ENCODE measurements at regions not wholly inside any gene's neighbourhood (a gene's known extent, or its start where the extent isn't known, plus 50 kb on each side); places are given as distances from the start of the nearest gene placed in this dataset.

DNA sequence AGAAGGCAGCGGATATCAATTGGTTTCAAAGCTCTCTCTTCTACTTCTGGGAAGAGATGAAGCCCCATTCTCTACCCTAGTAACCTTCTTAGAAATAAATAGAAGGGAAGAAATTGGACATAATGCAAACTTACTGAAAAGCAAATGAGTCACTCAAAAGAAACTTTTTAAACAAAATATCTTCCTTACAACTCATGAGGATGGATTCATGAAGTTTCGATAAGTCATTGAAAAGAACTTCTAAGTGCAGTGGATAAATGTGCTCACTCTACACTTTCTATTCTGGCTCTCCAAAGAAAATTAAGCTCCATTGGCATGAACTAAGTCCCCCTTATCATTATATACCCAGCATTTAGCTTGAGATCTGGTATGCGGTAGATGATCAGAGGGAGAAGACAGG, 899.5 kb downstream of the RPS29 start:
- no peak for DNase-seq (ENCODE audit: low read depth, low spot score)
- Mint-ChIP-seq H3K36me3 (ENCODE audit: low read depth) (no peaks in the 10 kb centered on the region), H3K27ac (ENCODE audit: unreplicated experiment) (no peak overlapping the region), H3K4me1 (no peaks in the 10 kb centered on the region), H3K4me3 (no peak overlapping the region), H3K9me3 (no peaks in the 10 kb centered on the region), H3K27me3 (ENCODE audit: low read depth) (no peaks in the 10 kb centered on the region)
- no peak for TF ChIP-seq CTCF (conservative IDR thresholded peaks at IDR 0.05)

DNA sequence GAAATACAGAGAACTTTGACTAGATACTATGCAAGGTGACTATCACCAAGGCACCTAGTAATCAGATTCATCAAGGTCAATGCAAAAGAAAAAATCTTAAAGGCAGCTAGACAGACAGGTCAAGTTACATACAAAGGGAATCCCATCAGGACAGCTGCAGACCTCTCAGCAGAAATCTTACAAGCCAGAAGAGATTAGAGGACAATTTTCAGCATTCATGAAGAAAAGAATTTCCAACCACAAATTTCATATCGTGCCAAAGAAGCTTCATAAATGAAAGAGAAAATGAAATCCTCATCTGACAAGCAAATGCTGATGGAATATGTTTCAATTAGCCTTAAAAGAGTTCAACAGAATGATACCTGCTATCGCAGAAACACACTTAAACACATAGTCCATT, 913.7 kb downstream of the RPS29 start:
- Mint-ChIP-seq H3K4me1 (no peaks in the 10 kb centered on the region), H3K27ac (ENCODE audit: unreplicated experiment) (no peak overlapping the region), H3K27me3 (ENCODE audit: low read depth) (no peaks in the 10 kb centered on the region), H3K9me3 (peaks cover 14% of the 10 kb centered on the region), H3K4me3 (no peak overlapping the region), H3K36me3 (ENCODE audit: low read depth) (peaks cover 9% of the 10 kb centered on the region)
- no peak for DNase-seq (ENCODE audit: low read depth, low spot score)
- no peak for TF ChIP-seq CTCF (conservative IDR thresholded peaks at IDR 0.05)

GRCh38 chr14:48670939-48671338, 915.2 kb downstream of the RPS29 start:
- peaks cover 9% of the 10 kb centered on the region for H3K36me3 Mint-ChIP-seq (ENCODE audit: low read depth)
- no peak for TF ChIP-seq CTCF (conservative IDR thresholded peaks at IDR 0.05)
- no peaks in the 10 kb centered on the region for H3K4me1 Mint-ChIP-seq
- no peak overlapping the region for H3K4me3 Mint-ChIP-seq
- no peaks in the 10 kb centered on the region for H3K27me3 Mint-ChIP-seq (ENCODE audit: low read depth)
- no peak overlapping the region for H3K27ac Mint-ChIP-seq (ENCODE audit: unreplicated experiment)
- peaks cover 11% of the 10 kb centered on the region for H3K9me3 Mint-ChIP-seq
- no peak for DNase-seq (ENCODE audit: low read depth, low spot score)

DNA sequence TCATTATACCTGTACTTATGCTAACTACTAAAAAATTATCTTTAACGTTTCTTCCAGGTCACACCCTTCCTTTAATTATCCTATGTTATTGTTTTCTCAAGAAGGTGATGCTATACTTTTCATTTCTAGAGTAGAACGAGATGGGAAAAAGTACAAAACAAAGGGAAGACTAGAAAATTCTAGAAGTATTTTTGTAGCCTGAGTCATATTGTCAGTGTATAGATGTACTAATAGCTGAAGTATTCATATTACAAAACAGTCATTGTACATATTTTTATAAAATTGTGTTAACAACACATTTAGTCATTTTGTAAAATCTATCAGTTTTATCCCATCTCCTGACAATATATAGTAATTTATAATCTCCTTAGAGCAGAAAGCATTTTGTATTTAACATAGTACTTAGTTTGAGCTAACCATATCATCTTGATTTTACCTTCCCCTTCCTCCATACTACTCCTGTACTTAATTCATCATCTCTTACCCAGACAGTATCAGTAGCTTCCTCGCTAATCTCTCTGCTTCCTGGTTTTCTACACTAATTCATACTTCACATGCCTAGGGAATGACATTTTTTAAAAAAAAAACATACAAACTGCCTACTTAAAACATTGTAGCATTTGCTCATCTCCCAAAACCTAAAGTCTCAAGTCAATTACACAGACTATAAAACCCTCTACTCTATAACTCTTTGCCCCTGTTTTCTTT, 920.9 kb downstream of the RPS29 start:
- TF ChIP-seq CTCF (conservative IDR thresholded peaks at IDR 0.05), result no peak
- H3K9me3 Mint-ChIP-seq, result peaks cover 8% of the 10 kb centered on the region
- DNase-seq (ENCODE audit: low read depth, low spot score), result no peak
- no peaks in the 10 kb centered on the region for H3K4me1 Mint-ChIP-seq
- H3K36me3 Mint-ChIP-seq (ENCODE audit: low read depth), result no peaks in the 10 kb centered on the region
- H3K4me3 Mint-ChIP-seq, result no peak overlapping the region
- H3K27ac Mint-ChIP-seq (ENCODE audit: unreplicated experiment), result no peak overlapping the region
- no peaks in the 10 kb centered on the region for H3K27me3 Mint-ChIP-seq (ENCODE audit: low read depth)

GRCh38 chr14:48643241-48643640, 942.9 kb downstream of the RPS29 start:
- H3K9me3 Mint-ChIP-seq, result peaks cover 26% of the 10 kb centered on the region
- H3K4me3 Mint-ChIP-seq, result no peak overlapping the region
- DNase-seq (ENCODE audit: low read depth, low spot score), result no peak
- no peaks in the 10 kb centered on the region for H3K36me3 Mint-ChIP-seq (ENCODE audit: low read depth)
- H3K4me1 Mint-ChIP-seq, result peaks cover 7% of the 10 kb centered on the region
- no peak for TF ChIP-seq CTCF (conservative IDR thresholded peaks at IDR 0.05)
- H3K27ac Mint-ChIP-seq (ENCODE audit: unreplicated experiment), result no peak overlapping the region
- no peaks in the 10 kb centered on the region for H3K27me3 Mint-ChIP-seq (ENCODE audit: low read depth)
